Small intestine (tissue), 7 donors: ENCODE measurements at regions not wholly inside any gene's neighbourhood (a gene's known extent, or its start where the extent isn't known, plus 50 kb on each side); places are given as distances from the start of the nearest gene placed in this dataset.
"Not testable (repeated sequence)": the region's sequence is repeated elsewhere in the genome, so short reads cannot be mapped to it uniquely, and the experiment has no call there.

Source experiments
- DNase-seq, 2 donors: peaks; one replicate each; pipeline versions ENCODE4 v3.0.0 to v3.0.0-alpha.2; 2013
- FAIRE-seq: peaks from 2 replicates; lab custom pipeline; 2012; peaks lifted over from hg19 to GRCh38; lab: Jason Lieb, UNC
- H3K27ac ChIP-seq, 3 donors: one replicate each; pipeline ENCODE4 v1.5.1; 2013; ENCODE audit warnings: low read length in 2 of 3, mild to moderate bottlenecking in 2 of 3, control low read depth in 1 of 3, inconsistent platforms in 1 of 3, low read depth in 1 of 3, moderate library complexity in 1 of 3
- H3K27me3 ChIP-seq, 3 donors: one replicate each; pipeline ENCODE4 v1.6.1; 2013; ENCODE audit warnings: low read length in 3 of 3, inconsistent platforms in 1 of 3; ENCODE audit not compliant: control insufficient read depth in 3 of 3, insufficient read depth in 3 of 3
- H3K36me3 ChIP-seq, 3 donors: one replicate each; pipeline ENCODE4 v1.6.1; 2013; ENCODE audit warnings: low read length in 3 of 3, inconsistent platforms in 1 of 3, low read depth in 1 of 3, mild to moderate bottlenecking in 1 of 3, moderate library complexity in 1 of 3; ENCODE audit not compliant: control insufficient read depth in 3 of 3, insufficient read depth in 2 of 3
- H3K4me1 ChIP-seq, 3 donors: one replicate each; pipeline ENCODE4 v1.6.1; 2013; ENCODE audit warnings: low read length in 2 of 3, inconsistent platforms in 1 of 3, low read depth in 1 of 3, mild to moderate bottlenecking in 1 of 3, moderate library complexity in 1 of 3; ENCODE audit not compliant: control insufficient read depth in 3 of 3, insufficient read depth in 2 of 3
- H3K4me3 ChIP-seq, 3 donors: one replicate each; pipeline ENCODE4 v1.5.1; 2013; ENCODE audit warnings: low read length in 3 of 3, control low read depth in 1 of 3, inconsistent platforms in 1 of 3, low read depth in 1 of 3, mild to moderate bottlenecking in 1 of 3, moderate library complexity in 1 of 3
- H3K9me3 ChIP-seq, 2 donors: one replicate each; pipeline ENCODE4 v1.6.1; 2013; ENCODE audit warnings: low read depth in 1 of 2, low read length in 1 of 2; ENCODE audit not compliant: control insufficient read depth in 2 of 2, insufficient read depth in 1 of 2
- WGBS, 3 donors: extraction: QIAGEN DNeasy Blood & Tissue Kit; methylation state at CpG; one replicate each; pipeline ENCODE4 v1.1.7; 2013; 5-methylcytosine and 5-hydroxymethylcytosine counted together
- donor health status: healthy with polysubstance abuse.
- donor health status: control.
- donor health status: control.
- donor health status: Bipolar disorder and iron deficiency.
- donor health status: healthy.

DNA sequence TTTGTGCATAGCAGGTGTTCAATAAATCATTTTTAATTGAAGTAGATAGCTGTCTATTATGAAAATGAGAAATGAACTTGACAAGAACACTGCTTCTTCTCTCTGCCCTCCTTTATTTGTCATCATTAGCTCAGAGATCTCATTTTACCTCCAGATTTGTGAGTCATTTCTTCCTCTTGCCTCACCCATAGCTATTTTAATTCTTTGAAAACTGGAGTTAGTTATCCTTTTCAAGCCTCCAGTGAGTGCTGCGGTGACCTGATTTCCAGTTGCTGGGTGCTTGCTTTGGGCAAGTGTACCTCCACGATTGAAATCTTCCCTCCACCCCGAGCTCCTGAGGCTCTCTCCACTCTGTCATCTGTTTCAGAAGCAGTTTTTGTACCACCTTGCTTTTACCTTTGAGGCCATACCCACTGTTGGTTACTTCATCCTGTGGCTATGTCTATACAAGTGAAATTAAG is 114.6 kb downstream of the NFKBIZ start:
- 78 to 85% (median 83%) methylated on average over 3 of the region's 3 CpGs for WGBS, 3 donors
- no peaks in the 10 kb centered on the region for H3K36me3 ChIP-seq
- H3K9me3 ChIP-seq, result no peaks in the 10 kb centered on the region
- DNase-seq, result no peak
- H3K4me1 ChIP-seq, result no peaks in the 10 kb centered on the region
- H3K4me3 ChIP-seq, result no peak overlapping the region
- FAIRE-seq, result no peak
- H3K27ac ChIP-seq, result no peak overlapping the region
- H3K27me3 ChIP-seq, result no peaks in the 10 kb centered on the region

DNA sequence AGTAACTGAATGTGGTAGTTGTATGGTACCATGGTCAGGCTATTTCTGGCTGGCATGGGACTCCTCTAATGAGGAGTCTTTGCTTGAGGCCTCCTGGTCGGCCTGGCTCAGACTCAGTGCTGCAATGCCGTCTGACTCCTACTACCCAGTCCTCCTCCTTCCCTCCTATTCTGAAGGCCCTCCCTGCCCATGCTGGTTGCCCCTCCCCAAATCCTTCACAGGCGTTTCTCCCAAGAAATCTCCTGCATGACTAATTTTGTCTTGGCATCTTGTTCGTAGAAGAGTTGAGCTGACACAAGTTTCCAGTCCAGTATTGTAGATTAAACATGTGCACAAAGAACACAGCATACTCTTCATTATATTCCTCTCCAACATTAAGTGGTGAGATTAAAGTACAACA is 115.5 kb downstream of the NFKBIZ start:
- Histone ChIP-seq H3K36me3 (no peaks in the 10 kb centered on the region), H3K4me1 (no peaks in the 10 kb centered on the region), H3K27me3 (no peaks in the 10 kb centered on the region), H3K9me3 (no peaks in the 10 kb centered on the region), H3K27ac (no peak overlapping the region), H3K4me3 (no peak overlapping the region)
- DNase-seq (no peak), FAIRE-seq (no peak)
- WGBS, 3 donors, result 78 to 91% (median 87%) methylated on average over 4 of the region's 4 CpGs

DNA sequence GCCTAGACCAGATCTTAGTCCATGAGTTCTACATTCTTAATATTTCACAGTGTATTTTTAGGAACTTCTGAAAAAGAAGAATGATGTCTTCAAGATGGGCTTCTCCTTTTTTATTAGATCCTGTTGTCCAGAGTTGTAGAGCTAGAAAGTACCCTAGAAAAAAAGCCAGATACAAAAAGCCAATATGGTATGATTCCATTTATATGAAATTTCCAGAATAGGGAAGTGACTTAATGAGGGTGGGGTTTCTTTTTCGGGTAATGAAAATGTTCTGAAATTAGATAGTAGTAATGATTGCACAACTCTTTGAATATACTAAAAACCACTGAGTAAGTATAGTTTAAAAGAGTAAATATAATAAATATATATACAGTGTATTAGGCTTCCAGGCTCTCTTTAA is 116.9 kb downstream of the NFKBIZ start:
- DNase-seq (no peak), FAIRE-seq (no peak)
- no peaks in the 10 kb centered on the region for H3K4me1 ChIP-seq
- no peak overlapping the region for H3K27ac ChIP-seq
- WGBS, 3 donors, result 64 to 77% (median 64%) methylated on average over 1 of the region's 1 CpG
- no peaks in the 10 kb centered on the region for H3K36me3 ChIP-seq
- peaks cover 0 to 7% of the 10 kb centered on the region in 2 donors for H3K9me3 ChIP-seq
- H3K27me3 ChIP-seq, result no peaks in the 10 kb centered on the region
- no peak overlapping the region for H3K4me3 ChIP-seq

DNA sequence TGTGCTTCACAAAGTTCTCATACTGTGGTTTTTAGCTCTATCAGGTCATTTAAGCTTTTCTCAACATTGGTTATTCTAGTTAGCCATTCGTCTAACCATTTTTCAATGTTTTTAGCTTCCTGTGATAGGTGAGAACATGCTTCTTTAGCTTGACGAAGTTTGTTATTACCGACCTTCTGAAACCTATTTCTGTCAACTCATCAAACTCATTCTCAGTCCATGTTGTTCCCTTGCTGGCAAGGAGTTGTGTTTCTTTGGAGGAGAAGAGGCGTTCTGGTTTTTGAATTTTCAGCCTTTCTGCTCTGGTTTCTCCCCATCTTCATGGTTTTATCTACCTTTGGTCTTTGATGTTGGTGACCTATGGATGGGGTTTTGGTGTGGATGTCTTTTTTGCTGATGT is 120.9 kb downstream of the NFKBIZ start:
- H3K9me3 ChIP-seq, result peaks cover 0 to 10% of the 10 kb centered on the region in 2 donors
- H3K4me3 ChIP-seq, result no peak overlapping the region
- no peaks in the 10 kb centered on the region for H3K27me3 ChIP-seq
- DNase-seq (no peak), FAIRE-seq (no peak)
- no peaks in the 10 kb centered on the region for H3K36me3 ChIP-seq
- 93 to 98% (median 94%) methylated on average over 4 of the region's 4 CpGs for WGBS, 3 donors
- H3K27ac ChIP-seq, result no peak overlapping the region
- no peaks in the 10 kb centered on the region for H3K4me1 ChIP-seq

DNA sequence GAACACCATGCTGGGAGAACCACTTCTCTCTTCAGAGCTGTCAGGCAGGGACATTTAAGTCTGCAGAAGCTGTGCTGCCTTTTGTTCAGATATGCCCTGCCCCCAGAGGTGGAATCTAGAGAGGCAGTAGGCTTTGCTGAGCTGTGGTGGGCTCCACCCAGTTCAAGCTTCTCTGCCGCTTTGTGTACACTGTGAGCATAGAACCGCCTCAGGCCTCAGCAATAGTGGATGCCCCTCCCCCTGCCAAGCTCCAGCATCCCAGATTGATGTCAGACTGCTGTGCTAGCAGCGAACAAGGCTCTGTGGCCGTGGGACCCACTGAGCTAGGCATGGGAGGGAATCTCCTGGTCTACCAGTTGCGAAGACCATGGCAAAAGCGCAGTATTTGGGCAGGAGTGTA is 121.6 kb downstream of the NFKBIZ start:
- H3K4me3 ChIP-seq, result no peak overlapping the region
- peaks cover 0 to 10% of the 10 kb centered on the region in 2 donors for H3K9me3 ChIP-seq
- H3K27ac ChIP-seq, result no peak overlapping the region
- H3K27me3 ChIP-seq, result no peaks in the 10 kb centered on the region
- no peaks in the 10 kb centered on the region for H3K36me3 ChIP-seq
- H3K4me1 ChIP-seq, result no peaks in the 10 kb centered on the region
- 94 to 97% (median 96%) methylated on average over 6 of the region's 6 CpGs for WGBS, 3 donors
- FAIRE-seq (no peak), DNase-seq (no peak)

DNA sequence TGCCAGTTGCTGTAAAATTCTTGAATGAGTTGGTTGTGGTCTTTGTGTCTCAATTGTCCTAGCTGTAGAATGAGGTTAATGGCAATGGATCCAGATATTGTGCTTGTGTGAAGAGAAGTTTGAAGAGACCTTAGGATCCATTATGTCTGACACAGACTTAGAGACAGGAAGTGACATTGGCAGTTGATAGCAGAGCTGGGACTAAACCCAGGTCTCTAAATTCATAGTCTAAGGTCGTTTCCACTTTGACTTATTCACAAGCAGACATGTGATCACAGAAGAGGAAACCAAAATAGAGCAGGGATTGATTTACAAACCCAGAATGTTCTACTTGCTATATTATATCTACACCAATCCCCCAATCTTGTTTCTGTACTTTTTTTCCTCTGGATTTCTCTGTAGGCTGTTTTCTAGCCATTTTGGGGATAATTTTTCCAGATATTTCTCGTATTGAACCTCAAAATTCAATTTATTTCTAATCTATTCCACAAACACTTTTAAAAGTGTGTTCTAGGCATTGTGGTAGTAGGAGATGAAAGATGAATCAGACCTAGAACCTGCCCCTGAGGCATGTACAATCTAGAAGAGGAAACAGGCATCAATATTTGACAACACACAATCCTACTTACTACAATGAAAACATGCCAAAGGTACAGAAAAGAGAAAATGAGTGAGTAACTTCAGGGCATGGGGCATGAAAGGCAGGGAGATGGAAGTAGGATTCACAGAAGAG is 123.3 kb downstream of the NFKBIZ start:
- no peaks in the 10 kb centered on the region for H3K4me1 ChIP-seq
- FAIRE-seq, result no peak

DNA sequence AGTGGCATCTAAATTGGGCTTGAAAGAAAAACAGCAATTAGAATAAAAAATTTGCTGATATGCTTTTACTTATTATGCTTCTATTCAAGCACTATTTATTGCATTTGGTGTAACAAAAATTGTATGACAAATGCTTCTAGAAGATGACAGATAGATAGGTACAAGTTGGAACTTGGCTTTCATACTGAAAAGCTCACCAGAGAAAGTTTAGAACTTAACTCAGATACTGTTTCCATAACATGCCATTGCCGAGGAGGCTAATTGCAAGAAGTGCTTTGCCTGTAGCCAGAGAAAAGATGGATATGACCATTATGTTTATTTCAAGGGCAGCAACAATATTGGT is 123.8 kb downstream of the NFKBIZ start:
- no peaks in the 10 kb centered on the region for H3K4me1 ChIP-seq
- H3K36me3 ChIP-seq, result no peaks in the 10 kb centered on the region
- no peak overlapping the region for H3K27ac ChIP-seq
- peaks cover 0 to 10% of the 10 kb centered on the region in 2 donors for H3K9me3 ChIP-seq
- DNase-seq, result no peak
- no peaks in the 10 kb centered on the region for H3K27me3 ChIP-seq
- H3K4me3 ChIP-seq, result no peak overlapping the region
- no peak for FAIRE-seq
- 80 to 90% (median 90%) methylated on average over 1 of the region's 1 CpG for WGBS, 3 donors

More for the DNA sequence above, 123.3 kb downstream of the NFKBIZ start:
- no peak for DNase-seq
- Histone ChIP-seq H3K4me3 (no peak overlapping the region), H3K27ac (no peak overlapping the region), H3K9me3 (peaks cover 0 to 10% of the 10 kb centered on the region in 2 donors), H3K27me3 (no peaks in the 10 kb centered on the region), H3K36me3 (no peaks in the 10 kb centered on the region)
- 62 to 66% (median 63%) methylated on average over 2 of the region's 2 CpGs for WGBS, 3 donors

DNA sequence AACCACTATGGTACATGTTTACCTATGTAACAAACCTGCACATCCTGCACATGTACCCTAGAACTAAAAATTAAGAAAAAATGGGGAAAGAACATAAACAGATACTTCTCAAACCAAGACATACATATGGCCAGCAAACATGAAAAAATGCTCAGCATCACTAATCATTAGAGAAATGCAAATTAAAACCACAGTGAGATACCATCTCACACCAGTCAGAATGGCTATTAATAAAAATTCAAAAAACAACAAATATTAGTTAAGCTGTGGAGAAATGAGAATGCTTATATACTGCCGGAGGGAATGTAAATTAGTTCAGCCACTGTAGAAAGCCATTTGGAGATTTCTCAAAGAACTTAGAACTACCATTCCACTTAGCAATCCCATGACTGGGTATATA is 126.1 kb downstream of the NFKBIZ start:
- not testable (repeated sequence) for H3K4me1 ChIP-seq

DNA sequence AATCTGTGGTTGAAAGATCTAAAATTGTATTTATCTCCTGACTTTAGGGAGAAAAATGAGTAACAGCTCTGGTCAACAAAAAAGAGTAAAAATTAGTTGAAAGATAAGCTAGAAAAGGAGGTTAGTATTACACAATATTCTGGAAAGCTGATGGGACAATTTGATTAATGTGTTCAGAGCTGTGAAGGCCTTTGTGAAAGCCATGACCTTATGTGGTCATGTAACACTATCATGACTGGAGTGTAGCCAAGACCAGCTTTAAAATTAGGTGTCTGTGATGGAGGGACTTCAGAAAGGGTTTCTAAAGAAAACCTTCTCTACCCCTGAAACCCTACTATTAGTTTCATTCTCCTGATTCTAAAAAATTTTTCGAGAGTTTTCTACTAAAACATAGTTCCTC is 127.2 kb downstream of the NFKBIZ start:
- no peak for DNase-seq
- Histone ChIP-seq H3K9me3 (peaks cover 0 to under 1% of the 10 kb centered on the region in 2 donors), H3K27me3 (no peaks in the 10 kb centered on the region), H3K27ac (no peak overlapping the region), H3K4me3 (no peak overlapping the region), H3K4me1 (no peaks in the 10 kb centered on the region), H3K36me3 (no peaks in the 10 kb centered on the region)
- no peak for FAIRE-seq
- 75 to 94% (median 83%) methylated on average over 1 of the region's 1 CpG for WGBS, 3 donors

More for the DNA sequence above, 126.1 kb downstream of the NFKBIZ start:
- not testable (repeated sequence) for H3K4me3 ChIP-seq, DNase-seq, H3K36me3 ChIP-seq, H3K27ac ChIP-seq, H3K27me3 ChIP-seq, FAIRE-seq, H3K9me3 ChIP-seq
- 81 to 93% (median 90%) methylated on average over 1 of the region's 1 CpG for WGBS, 3 donors
